AG04450 (cell line): ENCODE measurements at regions not wholly inside any gene's neighbourhood (a gene's known extent, or its start where the extent isn't known, plus 50 kb on each side); places are given as distances from the start of the nearest gene placed in this dataset.

Experiments
- CTCF ChIA-PET: fragments of 300-600, 350-600 bp; formaldehyde crosslinking; extraction: SDS; loops from one replicate; lab custom pipeline; 2022; ENCODE audit warnings: antibody characterized with exemption, inconsistent platforms; lab: Charles Lee
- POLR2A ChIA-PET: fragments of 350-600 bp; formaldehyde crosslinking; extraction: SDS; loops from one replicate; lab custom pipeline; 2021; ENCODE audit warnings: antibody characterized with exemption, inconsistent platforms; lab: Yijun Ruan, JAX
- DNase-seq: peaks from one replicate; pipeline ENCODE4 v3.0.0-alpha.2; 2011; ENCODE audit warnings: low read depth, low spot score
- H3K27ac ChIP-seq: one replicate; pipeline ENCODE4 v1.5.1; 2012; ENCODE audit warnings: low read depth, low read length, control low read depth
- H3K27me3 ChIP-seq: one replicate; pipeline ENCODE4 v1.6.0; 2012; ENCODE audit warnings: low read length; ENCODE audit not compliant: control insufficient read depth, insufficient read depth
- H3K4me3 ChIP-seq: 2 replicates; pipeline ENCODE4 v1.5.1; 2011; ENCODE audit warnings: mild to moderate bottlenecking, low read depth, low read length, control low read depth
- H3K9me3 ChIP-seq: 2 replicates; pipeline ENCODE4 v1.5.1; 2012; ENCODE audit warnings: low read length; ENCODE audit not compliant: control insufficient read depth, insufficient read depth
- TF ChIP-seq, protein P1 (sequence below): IDR thresholded peaks from 2 replicates; pipeline ENCODE4 v1.5.1; 2011; ENCODE audit warnings: low read depth, low read length, control low read depth, inconsistent platforms

DNA sequence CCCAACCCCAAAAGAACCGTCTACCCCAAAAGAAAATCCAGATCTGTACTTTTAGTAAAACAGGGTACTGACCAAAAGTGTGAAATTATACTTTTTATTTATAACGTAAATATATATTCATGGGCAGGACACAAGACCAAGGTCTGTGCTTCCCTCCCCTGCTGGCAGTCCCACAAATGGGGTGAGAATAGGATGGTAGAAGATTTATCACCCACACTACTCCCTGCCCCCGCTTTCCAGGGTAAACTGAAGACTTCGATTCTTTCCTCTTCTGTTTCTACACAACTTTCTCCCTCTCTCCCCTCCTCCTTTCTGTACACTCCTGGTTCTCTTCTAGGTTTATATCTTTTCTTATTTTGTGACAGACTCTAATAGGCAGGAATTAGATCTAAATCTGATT, 79.7 kb downstream of the MDH1 start:
- no peaks in the 10 kb centered on the region for H3K9me3 ChIP-seq
- H3K4me3 ChIP-seq = no peak overlapping the region
- no peak overlapping the region for H3K27ac ChIP-seq
- DNase-seq = no peak
- ChIA-PET POLR2A (no interaction called here), CTCF (no interaction called here)
- H3K27me3 ChIP-seq = peaks cover 4% of the 10 kb centered on the region
- TF ChIP-seq, protein P1, sequence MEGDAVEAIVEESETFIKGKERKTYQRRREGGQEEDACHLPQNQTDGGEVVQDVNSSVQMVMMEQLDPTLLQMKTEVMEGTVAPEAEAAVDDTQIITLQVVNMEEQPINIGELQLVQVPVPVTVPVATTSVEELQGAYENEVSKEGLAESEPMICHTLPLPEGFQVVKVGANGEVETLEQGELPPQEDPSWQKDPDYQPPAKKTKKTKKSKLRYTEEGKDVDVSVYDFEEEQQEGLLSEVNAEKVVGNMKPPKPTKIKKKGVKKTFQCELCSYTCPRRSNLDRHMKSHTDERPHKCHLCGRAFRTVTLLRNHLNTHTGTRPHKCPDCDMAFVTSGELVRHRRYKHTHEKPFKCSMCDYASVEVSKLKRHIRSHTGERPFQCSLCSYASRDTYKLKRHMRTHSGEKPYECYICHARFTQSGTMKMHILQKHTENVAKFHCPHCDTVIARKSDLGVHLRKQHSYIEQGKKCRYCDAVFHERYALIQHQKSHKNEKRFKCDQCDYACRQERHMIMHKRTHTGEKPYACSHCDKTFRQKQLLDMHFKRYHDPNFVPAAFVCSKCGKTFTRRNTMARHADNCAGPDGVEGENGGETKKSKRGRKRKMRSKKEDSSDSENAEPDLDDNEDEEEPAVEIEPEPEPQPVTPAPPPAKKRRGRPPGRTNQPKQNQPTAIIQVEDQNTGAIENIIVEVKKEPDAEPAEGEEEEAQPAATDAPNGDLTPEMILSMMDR = no peak

DNA sequence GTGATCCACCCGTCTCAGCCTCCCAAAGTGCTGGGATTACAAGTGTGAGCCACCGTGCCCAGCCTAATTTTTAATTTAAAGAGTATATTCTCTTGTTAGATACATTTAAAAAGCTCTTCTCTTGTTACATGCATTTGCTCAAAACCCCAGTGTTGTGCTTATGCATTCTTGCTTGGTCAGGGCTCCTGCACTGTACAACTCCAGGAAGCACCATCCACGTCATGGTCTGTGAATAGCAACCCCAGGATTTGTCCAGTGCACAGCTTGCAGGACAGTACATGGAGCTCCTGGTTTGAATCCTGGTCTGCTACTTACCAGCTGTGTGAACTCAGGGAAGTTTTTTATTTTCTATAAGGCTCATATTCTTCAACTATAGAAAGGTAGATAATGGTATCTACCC, 80.8 kb downstream of the MDH1 start:
- TF ChIP-seq, protein P1 = no peak
- H3K27ac ChIP-seq = no peak overlapping the region
- H3K27me3 ChIP-seq = peaks cover 4% of the 10 kb centered on the region
- ChIA-PET POLR2A (interaction anchor here (1.2 kb wide), 1 partner anchor 172 kb away, joined by 5 read pairs; the partner anchor contains the start of gene UGP2), CTCF (interaction anchor here (0.6 kb wide), 2 partner anchors 172 to 381 kb away, joined by 3 to 4 read pairs; partner anchors contain the start of gene UGP2)
- no peaks in the 10 kb centered on the region for H3K9me3 ChIP-seq
- no peak for DNase-seq
- H3K4me3 ChIP-seq = no peak overlapping the region

DNA sequence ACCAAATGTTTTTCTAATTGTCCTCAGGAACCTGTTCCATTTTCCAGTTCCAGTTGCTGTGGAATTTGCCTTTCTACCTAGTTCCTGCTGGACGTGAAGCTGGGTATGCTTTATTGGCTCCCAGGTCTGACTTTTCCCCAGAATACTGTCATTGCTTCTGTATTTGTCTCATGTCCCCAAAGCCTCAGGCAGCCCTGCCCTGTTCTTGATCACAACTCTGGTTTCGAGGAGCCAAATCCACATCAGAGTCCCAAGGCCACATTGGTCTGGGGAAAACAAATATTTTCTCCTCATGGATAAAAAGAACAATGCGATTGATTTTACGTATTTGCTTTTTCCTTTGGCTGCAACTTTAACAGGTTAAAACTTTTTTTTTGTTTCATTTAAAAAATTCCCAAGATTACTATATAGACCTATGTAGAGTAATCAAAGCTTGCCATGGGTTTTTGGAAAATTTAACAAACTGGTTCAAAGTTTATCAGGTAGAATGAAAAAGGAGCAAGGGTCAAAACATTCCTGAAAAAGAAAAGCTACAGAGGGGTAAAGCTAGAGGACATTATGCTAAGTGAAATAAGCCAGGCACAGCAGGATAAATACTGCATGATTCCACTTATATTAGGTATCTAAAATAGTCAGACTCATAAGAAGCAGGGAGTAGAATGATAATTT, 85.2 kb downstream of the MDH1 start:
- ChIA-PET CTCF (no interaction called here), POLR2A (no interaction called here)
- H3K9me3 ChIP-seq = no peaks in the 10 kb centered on the region
- no peak overlapping the region for H3K27ac ChIP-seq
- no peak overlapping the region for H3K4me3 ChIP-seq
- H3K27me3 ChIP-seq = peaks cover 4% of the 10 kb centered on the region
- DNase-seq = no peak
- TF ChIP-seq, protein P1 = no peak

DNA sequence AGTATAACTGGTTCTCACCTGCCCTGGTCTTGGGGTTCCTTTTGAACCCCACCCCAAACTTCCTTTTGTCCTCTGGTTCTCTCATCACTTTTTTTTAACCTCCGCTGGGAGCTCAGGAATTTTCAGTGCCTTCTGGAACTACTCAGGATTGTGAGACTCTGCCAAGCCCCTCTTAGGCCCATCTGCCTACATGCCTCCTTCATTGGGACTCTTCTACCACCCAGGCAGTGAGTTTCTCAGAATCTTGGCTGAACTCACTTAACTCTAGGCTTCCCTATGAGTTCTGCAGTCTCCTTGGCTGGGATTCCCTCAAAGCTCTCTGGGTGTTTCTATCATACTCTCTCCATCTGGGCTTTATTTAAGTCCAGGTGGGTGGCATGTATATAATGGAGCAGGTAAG, 86.3 kb downstream of the MDH1 start:
- DNase-seq = no peak
- CTCF ChIA-PET = no interaction called here
- Histone ChIP-seq H3K27me3 (peaks cover 6% of the 10 kb centered on the region), H3K27ac (no peak overlapping the region), H3K9me3 (no peaks in the 10 kb centered on the region), H3K4me3 (no peak overlapping the region)
- POLR2A ChIA-PET = no interaction called here
- TF ChIP-seq, protein P1 = no peak

DNA sequence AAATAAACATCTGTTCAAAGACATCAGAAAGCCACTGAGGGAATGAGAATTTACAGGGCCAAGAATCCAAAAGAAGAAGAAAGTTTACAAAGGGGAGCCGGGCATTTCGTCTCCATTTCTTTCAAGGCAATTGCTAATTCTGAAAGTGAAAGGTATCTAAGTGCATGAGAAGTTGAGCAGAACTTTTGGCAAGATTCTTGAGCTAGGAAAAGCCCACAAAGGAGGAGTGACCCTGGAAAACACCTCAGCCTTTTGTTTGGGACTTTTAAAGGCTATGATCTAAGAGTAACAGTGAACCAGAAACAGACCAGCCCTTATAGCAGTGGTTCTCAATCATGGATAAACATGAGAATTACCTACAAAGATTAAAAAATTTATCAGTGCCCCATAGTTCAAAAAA, 87.4 kb downstream of the MDH1 start:
- ChIA-PET CTCF (no interaction called here), POLR2A (no interaction called here)
- TF ChIP-seq, protein P1 = no peak
- Histone ChIP-seq H3K9me3 (no peaks in the 10 kb centered on the region), H3K4me3 (no peak overlapping the region), H3K27ac (no peak overlapping the region), H3K27me3 (peaks cover 5% of the 10 kb centered on the region)
- DNase-seq = no peak
